HG02571 (cell line): ENCODE measurements at regions not wholly inside any gene's neighbourhood (a gene's known extent, or its start where the extent isn't known, plus 50 kb on each side); places are given as distances from the start of the nearest gene placed in this dataset.

Experiments
- ATAC-seq: cut with Tn5 transposase; IDR thresholded peaks from one replicate; pipeline ENCODE4 v1.9.1; 2021; ENCODE audit warnings: mild to moderate bottlenecking, moderate library complexity; ENCODE audit not compliant: unreplicated experiment

- no peak for ATAC-seq
Measured at GRCh38 chr13:59332966-59333365, 830.8 kb downstream of the DIAPH3 start.

DNA sequence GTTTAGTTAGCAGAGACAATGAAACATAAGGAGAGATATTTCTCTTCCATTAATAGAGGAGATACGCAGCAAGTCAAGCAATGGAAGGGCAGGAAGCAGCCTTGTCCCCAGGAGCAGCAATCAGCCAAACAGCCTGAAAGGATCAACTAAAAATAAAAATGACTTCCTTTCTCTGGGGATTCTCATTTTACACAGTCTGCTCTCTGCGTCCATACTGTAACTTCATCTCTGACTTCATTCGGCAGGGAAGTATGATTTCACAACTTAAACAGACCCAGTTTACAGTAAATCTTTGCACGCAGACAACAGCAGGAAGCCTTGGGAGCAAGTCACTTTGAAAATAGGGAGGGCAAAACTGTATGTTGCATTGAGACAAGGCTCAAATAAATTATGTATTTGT lies 826.7 kb downstream of the DIAPH3 start:
- no peak for ATAC-seq

DNA sequence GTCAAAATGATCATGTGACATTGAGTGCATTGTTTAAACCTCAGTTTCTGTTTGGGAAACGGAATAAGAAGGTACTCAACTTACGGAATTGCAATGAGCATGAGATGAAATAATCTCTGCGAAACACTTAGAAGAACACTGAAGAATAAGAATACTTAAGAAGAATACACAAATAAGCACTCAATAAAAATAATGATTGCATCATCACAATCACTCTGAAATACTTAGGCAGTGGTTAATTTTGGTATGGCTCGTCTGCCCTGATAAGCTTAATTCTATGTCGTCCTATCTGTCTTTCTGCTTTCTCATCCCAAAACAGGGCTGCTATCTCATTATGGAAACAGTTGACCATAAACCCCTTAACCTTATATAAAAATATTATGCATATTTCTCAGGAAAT lies 823.6 kb downstream of the DIAPH3 start:
- ATAC-seq, result no peak

GRCh38 chr13:59340581-59340980 lies 823.1 kb downstream of the DIAPH3 start:
- no peak for ATAC-seq

DNA sequence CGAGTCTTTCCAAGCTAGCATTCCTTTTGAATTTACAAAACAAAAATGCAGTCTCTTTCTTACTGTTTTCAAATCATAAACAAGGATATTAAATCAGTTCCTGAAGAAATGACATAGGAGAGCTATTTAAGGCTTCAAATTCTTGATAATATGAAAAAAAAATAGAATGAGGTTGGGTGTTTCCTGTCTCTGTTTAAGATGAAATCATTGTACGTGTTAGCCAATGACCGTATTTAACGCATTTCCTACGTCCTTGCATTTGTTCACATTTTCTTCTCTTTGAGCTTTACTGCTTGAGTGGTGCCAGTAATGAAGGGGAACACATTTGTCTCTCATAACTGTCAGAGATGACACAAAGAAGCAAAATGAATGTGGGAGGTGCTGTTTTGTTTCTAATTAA lies 821.3 kb downstream of the DIAPH3 start:
- no peak for ATAC-seq

DNA sequence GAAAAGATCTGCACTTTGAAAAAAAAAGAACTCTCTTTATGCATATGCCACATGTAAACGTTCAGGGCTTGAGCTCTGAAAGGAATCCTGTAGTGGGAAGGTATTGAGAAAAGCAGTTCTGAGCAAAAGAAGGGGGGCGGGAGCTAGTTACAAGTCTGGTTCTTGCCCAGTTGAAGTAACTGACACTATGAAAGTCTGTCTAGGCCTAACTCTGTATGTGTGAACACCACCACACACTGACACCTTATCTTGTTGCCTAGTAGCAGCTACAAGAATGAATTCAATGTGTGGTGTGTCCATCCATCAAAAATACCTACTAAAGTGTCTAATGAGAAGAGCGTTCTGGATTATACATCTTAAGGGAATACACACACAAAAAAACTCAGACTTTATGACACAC lies 820.6 kb downstream of the DIAPH3 start:
- ATAC-seq, result no peak

GRCh38 chr13:59343993-59344822 lies 819.5 kb downstream of the DIAPH3 start:
- ATAC-seq, result no peak

DNA sequence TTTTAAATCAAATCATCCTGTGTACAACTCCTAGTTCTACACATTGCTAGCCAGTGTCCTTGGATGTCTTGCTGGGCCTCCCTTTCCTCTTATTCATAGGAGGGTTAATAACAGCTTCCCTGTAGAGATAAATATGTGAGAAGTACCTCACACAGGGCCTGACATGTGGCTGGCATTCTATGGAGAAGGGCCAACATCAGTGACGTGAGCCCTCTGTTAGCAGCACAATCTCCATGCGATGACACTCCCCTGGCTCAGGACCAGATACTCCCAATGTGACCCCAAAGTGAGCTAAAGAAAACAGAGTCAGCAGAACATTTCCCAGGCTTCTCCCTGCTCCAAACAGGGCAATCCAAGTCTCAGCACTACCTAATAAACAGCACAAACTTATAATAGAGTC lies 818.4 kb downstream of the DIAPH3 start:
- no peak for ATAC-seq

- ATAC-seq, result no peak
Measured at GRCh38 chr13:59346999-59347723, 816.6 kb downstream of the DIAPH3 start.

DNA sequence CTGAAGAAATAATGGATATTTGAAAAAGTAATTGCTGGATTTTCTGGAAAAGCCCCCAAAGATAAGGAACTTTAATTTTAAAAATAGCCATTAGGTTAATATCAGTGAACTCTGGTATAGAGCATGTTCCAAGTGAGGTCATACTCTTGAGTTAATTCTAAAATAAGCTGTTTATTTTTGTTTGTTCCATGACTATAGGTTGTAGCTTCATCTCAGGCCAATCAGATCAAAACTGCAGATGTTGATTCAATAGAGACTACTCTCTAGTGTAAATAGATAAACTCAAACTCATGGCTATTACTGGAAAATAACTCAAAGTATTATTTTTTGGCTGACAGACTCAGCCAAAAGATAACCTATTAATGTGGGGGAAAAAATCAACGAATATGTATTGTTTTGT lies 815.1 kb downstream of the DIAPH3 start:
- ATAC-seq, result no peak

- no peak for ATAC-seq
Measured at GRCh38 chr13:59352600-59352999, 811.1 kb downstream of the DIAPH3 start.

DNA sequence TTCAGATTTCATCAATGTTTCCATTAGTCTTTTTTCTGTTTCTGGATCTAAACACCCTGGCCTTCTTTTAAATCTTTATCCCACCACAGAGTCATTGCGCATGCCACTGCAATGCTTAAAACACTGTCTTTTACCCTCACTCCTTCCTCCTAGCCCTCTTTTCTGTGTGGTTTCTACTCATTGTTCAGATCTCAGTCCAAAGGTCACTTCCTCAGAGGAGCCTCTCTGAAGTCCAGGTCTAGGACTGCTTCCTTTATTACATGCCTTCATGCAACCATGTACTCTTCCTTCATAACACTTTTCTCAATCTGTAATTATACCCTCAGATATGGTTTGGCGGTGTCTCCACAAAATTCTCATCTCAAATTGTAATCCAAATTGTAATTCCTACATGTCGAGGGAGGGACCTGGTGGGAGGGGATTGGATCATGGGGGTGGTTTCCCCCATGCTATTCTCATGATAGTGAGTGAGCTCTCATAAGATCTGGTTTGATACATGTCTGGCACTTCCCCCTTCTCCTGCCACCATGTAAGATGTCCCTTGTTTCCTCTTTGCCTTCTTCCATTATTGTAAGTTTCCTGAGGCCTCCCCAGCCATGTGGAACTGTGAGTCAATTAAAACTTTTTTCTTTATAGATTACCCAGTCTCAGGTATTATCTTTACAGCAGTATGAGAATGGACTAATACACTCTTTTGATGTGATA lies 808.9 kb downstream of the DIAPH3 start:
- no peak for ATAC-seq

GRCh38 chr13:59356607-59357006 lies 807.1 kb downstream of the DIAPH3 start:
- ATAC-seq, result no peak

DNA sequence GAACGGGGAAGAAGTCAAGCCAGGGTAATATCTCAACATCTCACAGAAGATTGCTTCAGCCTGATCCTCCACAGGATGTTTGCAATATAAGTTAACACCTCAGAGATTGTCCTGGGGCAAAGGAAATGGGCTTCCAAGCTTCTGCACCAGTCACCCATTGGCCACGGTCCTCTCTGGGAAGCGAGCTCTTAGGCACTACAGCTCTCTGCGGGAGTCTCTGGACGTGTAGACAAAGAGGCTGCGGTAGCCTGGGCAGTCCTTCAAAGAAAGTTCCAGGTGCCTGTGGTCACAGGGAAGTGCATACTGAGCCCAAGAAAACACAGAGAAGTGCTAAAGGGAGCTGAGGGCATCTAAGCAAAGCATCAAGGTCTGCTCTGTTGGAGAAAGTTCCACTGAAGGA lies 805.7 kb downstream of the DIAPH3 start:
- no peak for ATAC-seq

GRCh38 chr13:59360108-59360507 lies 803.6 kb downstream of the DIAPH3 start:
- no peak for ATAC-seq

DNA sequence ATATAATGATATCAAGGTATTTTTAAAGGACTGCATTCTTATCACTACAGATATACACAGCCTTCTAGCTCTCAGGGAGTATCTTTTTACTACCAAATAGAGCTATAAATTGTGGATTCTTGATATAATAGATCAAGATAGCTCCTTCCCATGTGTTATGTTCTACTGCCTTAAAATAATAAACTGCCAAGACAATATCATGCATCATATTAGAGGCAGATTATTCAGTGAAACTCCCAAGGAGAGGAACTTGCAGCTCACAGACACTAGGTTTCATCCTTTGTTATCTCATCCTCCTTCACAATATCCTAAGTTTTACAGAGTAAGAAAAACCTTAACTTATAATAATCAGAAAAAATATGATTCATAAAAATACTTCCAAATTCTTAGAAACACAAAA lies 802.8 kb downstream of the DIAPH3 start:
- ATAC-seq, result no peak

- no peak for ATAC-seq
Measured at GRCh38 chr13:59363313-59363712, 800.4 kb downstream of the DIAPH3 start.

DNA sequence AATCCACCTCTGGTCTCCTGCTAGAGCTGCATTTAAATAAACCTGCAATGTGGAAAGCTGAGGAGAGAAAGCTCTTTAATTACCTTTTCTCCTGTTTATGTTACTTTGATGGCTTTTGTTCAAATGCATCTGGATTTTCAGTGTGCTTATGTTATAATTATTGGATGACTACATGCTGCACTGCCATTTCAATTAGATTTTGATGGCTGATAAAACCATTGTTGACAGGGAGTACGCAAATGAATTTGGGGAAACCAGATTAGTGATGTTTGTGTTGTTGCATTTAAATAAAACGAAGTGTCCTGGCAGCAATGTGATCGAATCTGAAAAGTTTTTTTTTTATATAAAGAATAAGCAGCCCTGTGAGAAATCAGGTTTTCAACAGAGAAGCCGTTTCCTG lies 799.8 kb downstream of the DIAPH3 start:
- no peak for ATAC-seq

DNA sequence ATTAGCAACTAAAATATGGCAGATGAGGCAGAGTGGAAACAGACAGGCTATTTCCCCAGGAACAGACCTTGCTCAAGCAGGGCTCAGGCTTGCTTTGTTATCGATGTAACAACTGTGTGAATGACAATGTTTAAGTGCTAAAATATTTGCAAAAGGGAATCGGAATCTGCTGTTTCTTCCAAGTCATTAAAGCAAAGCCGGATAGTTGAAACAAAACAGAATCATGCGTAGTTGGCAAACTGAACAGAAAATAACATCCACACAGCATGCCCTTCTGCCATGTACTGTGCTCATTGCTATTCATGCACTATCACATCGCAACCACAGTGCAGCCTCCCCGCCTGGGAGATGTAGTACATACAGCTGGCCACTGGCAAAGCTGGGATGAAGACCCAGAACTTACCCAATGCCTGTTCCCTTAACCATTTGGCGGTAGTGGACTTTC lies 799.1 kb downstream of the DIAPH3 start:
- ATAC-seq, result no peak

DNA sequence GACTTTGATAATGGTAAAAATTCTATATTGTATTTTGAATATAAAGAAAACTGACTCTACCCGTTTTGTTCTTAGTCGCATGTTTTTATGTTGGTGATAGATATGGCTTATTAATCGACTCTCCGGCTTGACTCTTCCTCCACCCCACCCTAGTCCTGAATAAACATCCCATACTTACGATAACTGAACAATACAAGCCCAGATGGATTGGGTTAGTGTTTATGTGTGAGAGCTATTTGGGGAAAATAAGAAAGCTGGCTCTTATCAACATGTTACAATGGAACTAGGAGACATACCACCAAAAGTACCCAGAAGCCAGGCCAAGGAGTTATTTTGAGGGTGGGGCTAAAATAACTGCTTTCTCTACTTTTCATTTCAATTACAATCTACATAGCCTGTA lies 796.3 kb downstream of the DIAPH3 start:
- ATAC-seq, result no peak

DNA sequence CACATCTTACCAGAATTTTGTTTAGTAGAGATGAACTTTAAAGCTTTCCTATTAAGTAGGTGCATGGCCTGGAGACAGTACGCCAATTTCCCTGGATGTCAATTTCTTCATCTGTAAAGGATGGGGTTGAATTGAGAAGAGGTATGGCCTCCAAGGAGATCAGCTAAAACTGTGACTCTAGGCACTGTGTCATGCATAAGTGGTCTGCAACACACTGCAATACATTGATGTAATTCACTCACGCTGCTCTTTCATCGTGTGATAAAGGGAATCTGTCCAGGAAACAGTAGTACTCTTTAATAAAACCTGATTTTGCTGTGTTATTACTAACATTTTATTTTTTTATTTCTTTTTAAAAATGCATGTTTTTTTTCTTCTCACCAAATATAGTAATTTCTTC lies 795.8 kb downstream of the DIAPH3 start:
- ATAC-seq, result no peak

DNA sequence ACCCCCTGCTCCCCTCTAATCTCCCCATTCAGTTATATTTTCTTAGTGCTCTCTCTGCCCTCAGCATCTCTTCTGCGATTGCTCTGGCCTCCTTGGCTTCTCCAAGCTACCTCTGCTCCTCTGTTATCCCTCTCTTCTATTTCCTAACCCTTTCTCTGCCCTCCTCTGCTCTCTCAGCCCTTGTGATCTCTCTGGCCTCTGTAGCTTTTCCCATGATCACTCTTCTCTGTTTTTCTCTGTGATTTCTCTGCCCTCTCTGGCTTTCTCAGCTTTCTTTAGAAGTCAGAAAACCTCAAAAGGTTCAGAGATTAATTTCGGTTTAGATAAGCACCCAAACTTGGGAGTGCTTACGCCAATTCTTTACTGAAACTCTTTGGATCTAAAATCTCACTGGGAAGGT lies 795.0 kb downstream of the DIAPH3 start:
- no peak for ATAC-seq
